Sciatic nerve (tissue), 2 donors: ENCODE measurements at regions not wholly inside any gene's neighbourhood (a gene's known extent, or its start where the extent isn't known, plus 50 kb on each side); places are given as distances from the start of the nearest gene placed in this dataset.

Source experiments
- ATAC-seq: fragments of 200-7000 bp; cut with Tn5 transposase; one replicate; pipeline ENCODE4 v1.9.1; 2020; ENCODE audit warnings: mild to moderate bottlenecking, moderate library complexity
- DNase-seq: peaks from one replicate; pipeline ENCODE4 v3.0.0-alpha.2; 2020; ENCODE audit warnings: low spot score
- intact Hi-C: fragments of 100-400 bp; cut with DNase I; formaldehyde crosslinking; loops from one replicate; pipeline ENCODE4 v1.14.2; 2022
- donor health status: DM: no; HTN: no; CAD: no.
- donor health status: DM: no; HTN: no; CAD: no.

GRCh38 chr6:147742440-147742839, 233.9 kb downstream of the SAMD5 start:
- no peak for ATAC-seq
- DNase-seq: no peak
- intact Hi-C loops: no loop called here

GRCh38 chr6:147744012-147744411, 235.5 kb downstream of the SAMD5 start:
- no peak for ATAC-seq
- no peak for DNase-seq
- intact Hi-C loops: no loop called here

GRCh38 chr6:147749331-147749730, 240.8 kb downstream of the SAMD5 start:
- no peak for DNase-seq
- intact Hi-C loops: no loop called here
- ATAC-seq: no peak

GRCh38 chr6:147750413-147750812, 241.9 kb downstream of the SAMD5 start:
- intact Hi-C loops: no loop called here
- ATAC-seq (no peak), DNase-seq (no peak)

- intact Hi-C loops: no loop called here
- no peak for ATAC-seq
Observed at GRCh38 chr6:147751232-147751631, 242.7 kb downstream of the SAMD5 start.

GRCh38 chr6:147752689-147753403, 244.4 kb downstream of the SAMD5 start:
- no peak for ATAC-seq
- DNase-seq: no peak
- intact Hi-C loops: no loop called here

More at GRCh38 chr6:147751232-147751631, 242.7 kb downstream of the SAMD5 start:
- no peak for DNase-seq

- intact Hi-C loops: no loop called here
- ATAC-seq: no peak
- no peak for DNase-seq
Observed at GRCh38 chr6:147755999-147756398, 247.5 kb downstream of the SAMD5 start.

GRCh38 chr6:147756891-147757290, 248.4 kb downstream of the SAMD5 start:
- ATAC-seq: no peak
- DNase-seq: no peak
- intact Hi-C loops: no loop called here

GRCh38 chr6:147757291-147757690, 248.8 kb downstream of the SAMD5 start:
- intact Hi-C loops: no loop called here
- no peak for DNase-seq
- ATAC-seq: no peak

GRCh38 chr6:147758303-147758702, 249.8 kb downstream of the SAMD5 start:
- intact Hi-C loops: no loop called here
- DNase-seq (no peak), ATAC-seq (no peak)

- intact Hi-C loops: no loop called here
- ATAC-seq: no peak
- DNase-seq: no peak
Observed at GRCh38 chr6:147759093-147759492, 250.6 kb downstream of the SAMD5 start.

GRCh38 chr6:147759536-147759935, 251.0 kb downstream of the SAMD5 start:
- ATAC-seq: no peak
- intact Hi-C loops: no loop called here

GRCh38 chr6:147765541-147765940, 257.1 kb downstream of the SAMD5 start:
- intact Hi-C loops: no loop called here
- DNase-seq (no peak), ATAC-seq (no peak)

More at GRCh38 chr6:147759536-147759935, 251.0 kb downstream of the SAMD5 start:
- DNase-seq: no peak

- DNase-seq: no peak
- no peak for ATAC-seq
- intact Hi-C loops: no loop called here
Observed at GRCh38 chr6:147768969-147769368, 260.5 kb downstream of the SAMD5 start.

GRCh38 chr6:147769496-147770087, 261.1 kb downstream of the SAMD5 start:
- ATAC-seq: no peak
- intact Hi-C loops: no loop called here
- no peak for DNase-seq

GRCh38 chr6:147770221-147770620, 261.7 kb downstream of the SAMD5 start:
- ATAC-seq (no peak), DNase-seq (no peak)
- intact Hi-C loops: no loop called here

GRCh38 chr6:147772724-147773123, 264.2 kb downstream of the SAMD5 start:
- no peak for DNase-seq
- ATAC-seq: no peak
- intact Hi-C loops: no loop called here

GRCh38 chr6:147774856-147775255, 266.4 kb downstream of the SAMD5 start:
- intact Hi-C loops: no loop called here
- no peak for DNase-seq
- ATAC-seq: no peak

GRCh38 chr6:147776631-147777213, 268.2 kb downstream of the SAMD5 start:
- DNase-seq (no peak), ATAC-seq (no peak)
- intact Hi-C loops: no loop called here

- ATAC-seq: no peak
- no peak for DNase-seq
- intact Hi-C loops: no loop called here
Observed at GRCh38 chr6:147779624-147780023, 271.1 kb downstream of the SAMD5 start.

- ATAC-seq (no peak), DNase-seq (no peak)
- intact Hi-C loops: no loop called here
Observed at GRCh38 chr6:147782302-147782701, 273.8 kb downstream of the SAMD5 start.
